ENCODE measurements at regions not wholly inside any gene's neighbourhood (a gene's known extent, or its start where the extent isn't known, plus 50 kb on each side); places are given as distances from the start of the nearest gene placed in this dataset.

GRCh38 chr2:173448938-173449471, 94.3 kb downstream of the CDCA7 start:
- TF ChIP-seq CTCF (IDR thresholded peaks at IDR 0.05) (peak in 4 of 6 experiments; percentile 63 to 77 (median 69)), POLR2A (IDR thresholded peaks at IDR 0.05) (no peak)
